ENCODE measurements at regions not wholly inside any gene's neighbourhood (a gene's known extent, or its start where the extent isn't known, plus 50 kb on each side); places are given as distances from the start of the nearest gene placed in this dataset.
"Not testable (repeated sequence)": the region's sequence is repeated elsewhere in the genome, so short reads cannot be mapped to it uniquely, and the experiment has no call there.

DNA sequence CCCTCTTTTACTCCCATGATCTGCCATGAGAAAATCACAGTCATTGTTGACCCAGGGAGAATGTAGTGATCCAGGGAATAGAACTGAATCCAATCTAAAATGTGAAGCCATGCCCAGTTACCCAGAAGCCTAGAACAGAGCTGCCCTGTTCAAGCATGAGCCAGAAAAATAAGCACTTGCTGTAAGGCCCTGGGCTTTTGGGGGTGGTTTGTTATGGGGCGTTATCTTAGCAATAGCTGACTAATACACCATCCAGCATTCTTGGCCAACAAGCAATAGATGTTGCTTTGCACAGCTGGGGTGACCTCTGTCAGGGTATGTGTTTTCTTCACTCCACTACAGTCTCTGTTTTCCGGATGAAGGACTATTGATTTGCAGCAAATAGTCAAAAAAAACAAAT, 120.4 kb downstream of the ZFP64 start:
- no peak overlapping the region for H3K4me3 ChIP-seq (ENCODE audit: low read depth, low read length)
- ChIA-PET POLR2A (interaction anchor here (0.6 kb wide), 1 partner anchor 150 kb away, joined by 4 read pairs; no protein-coding TSS in a partner anchor), CTCF (interaction anchor here (0.7 kb wide), 1 partner anchor 699 kb away, joined by 3 read pairs; no protein-coding TSS in a partner anchor)
- TF ChIP-seq, protein P1, sequence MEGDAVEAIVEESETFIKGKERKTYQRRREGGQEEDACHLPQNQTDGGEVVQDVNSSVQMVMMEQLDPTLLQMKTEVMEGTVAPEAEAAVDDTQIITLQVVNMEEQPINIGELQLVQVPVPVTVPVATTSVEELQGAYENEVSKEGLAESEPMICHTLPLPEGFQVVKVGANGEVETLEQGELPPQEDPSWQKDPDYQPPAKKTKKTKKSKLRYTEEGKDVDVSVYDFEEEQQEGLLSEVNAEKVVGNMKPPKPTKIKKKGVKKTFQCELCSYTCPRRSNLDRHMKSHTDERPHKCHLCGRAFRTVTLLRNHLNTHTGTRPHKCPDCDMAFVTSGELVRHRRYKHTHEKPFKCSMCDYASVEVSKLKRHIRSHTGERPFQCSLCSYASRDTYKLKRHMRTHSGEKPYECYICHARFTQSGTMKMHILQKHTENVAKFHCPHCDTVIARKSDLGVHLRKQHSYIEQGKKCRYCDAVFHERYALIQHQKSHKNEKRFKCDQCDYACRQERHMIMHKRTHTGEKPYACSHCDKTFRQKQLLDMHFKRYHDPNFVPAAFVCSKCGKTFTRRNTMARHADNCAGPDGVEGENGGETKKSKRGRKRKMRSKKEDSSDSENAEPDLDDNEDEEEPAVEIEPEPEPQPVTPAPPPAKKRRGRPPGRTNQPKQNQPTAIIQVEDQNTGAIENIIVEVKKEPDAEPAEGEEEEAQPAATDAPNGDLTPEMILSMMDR (IDR thresholded peaks at IDR 0.05; ENCODE audit: low read depth, low read length): no peak
- H3K27me3 ChIP-seq (ENCODE audit: control insufficient read depth, insufficient read depth, low read length): no peaks in the 10 kb centered on the region
- H3K27ac ChIP-seq (ENCODE audit: low read depth, low read length): no peak overlapping the region
- no peaks in the 10 kb centered on the region for H3K9me3 ChIP-seq (ENCODE audit: control insufficient read depth, insufficient read depth, low read length)
- DNase-seq (ENCODE audit: low read depth, low spot score): no peak

DNA sequence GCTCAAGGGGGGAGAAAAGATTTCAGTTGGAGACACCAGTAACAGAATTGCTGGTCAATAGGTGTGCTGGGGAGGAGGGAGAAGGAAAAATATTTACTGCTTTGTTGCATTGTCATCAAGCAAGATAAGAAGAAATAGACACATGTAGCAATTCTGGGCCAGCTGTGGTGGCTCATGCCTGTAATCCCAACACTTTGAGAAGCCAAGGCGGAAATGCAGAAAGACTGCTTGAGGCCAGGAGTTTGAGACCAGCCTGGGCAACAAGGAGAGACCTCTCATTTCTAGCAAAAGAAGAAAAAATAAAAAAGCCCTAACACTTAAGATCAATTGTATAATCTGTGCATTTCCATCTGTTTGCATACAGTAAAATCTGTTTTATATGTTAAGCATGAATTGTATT, 126.6 kb downstream of the ZFP64 start:
- Histone ChIP-seq H3K9me3 (ENCODE audit: control insufficient read depth, insufficient read depth, low read length) (no peaks in the 10 kb centered on the region), H3K27me3 (ENCODE audit: control insufficient read depth, insufficient read depth, low read length) (no peaks in the 10 kb centered on the region), H3K27ac (ENCODE audit: low read depth, low read length) (no peak overlapping the region), H3K4me3 (ENCODE audit: low read depth, low read length) (no peak overlapping the region)
- CTCF ChIA-PET: interaction anchor here (0.7 kb wide), 1 partner anchor 18 kb away, joined by 3 read pairs; no protein-coding TSS in a partner anchor
- DNase-seq (ENCODE audit: low read depth, low spot score): no peak
- TF ChIP-seq, protein P1 (IDR thresholded peaks at IDR 0.05; ENCODE audit: low read depth, low read length): no peak
- POLR2A ChIA-PET: no interaction called here

DNA sequence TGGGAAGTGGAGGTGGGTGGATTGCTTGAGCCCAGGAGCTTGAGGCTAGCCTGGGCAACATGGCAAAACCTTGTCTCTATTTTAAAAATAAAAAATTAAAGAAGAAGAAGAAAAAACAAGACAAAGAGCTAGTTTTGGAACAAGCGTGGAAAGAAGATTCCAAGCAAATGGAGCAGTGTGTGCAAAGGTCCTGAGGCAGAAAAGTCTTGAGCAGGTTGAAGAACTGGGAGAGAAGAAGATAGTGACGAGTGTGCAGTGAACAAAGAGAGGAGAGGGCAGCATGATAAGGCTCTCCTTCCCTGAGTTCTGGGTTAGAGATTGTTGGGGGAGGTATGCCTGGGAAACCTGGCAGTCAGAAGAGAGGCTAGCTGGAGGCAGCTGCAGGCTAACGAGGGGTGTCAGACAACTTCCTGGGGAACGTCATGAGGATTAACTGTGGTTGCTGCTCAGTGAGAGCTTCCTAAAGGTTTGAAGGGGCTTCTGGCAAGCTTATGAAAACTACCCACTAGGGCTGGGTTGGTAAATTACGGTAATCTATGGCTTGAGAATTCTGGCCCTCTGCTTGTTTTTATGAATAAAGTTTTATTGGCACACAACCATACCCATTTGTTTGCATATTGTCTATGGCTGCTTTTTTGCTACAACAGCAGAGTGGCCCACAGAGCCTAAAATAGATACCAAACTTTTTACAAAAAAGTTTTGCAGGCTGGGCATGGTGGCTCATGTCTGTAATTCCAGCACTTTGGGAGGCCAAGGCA, 128.9 kb downstream of the ZFP64 start:
- Histone ChIP-seq H3K27me3 (ENCODE audit: control insufficient read depth, insufficient read depth, low read length) (no peaks in the 10 kb centered on the region), H3K4me3 (ENCODE audit: low read depth, low read length) (no peak overlapping the region), H3K27ac (ENCODE audit: low read depth, low read length) (no peak overlapping the region), H3K9me3 (ENCODE audit: control insufficient read depth, insufficient read depth, low read length) (peaks cover 5% of the 10 kb centered on the region)
- POLR2A ChIA-PET: no interaction called here
- no peak for DNase-seq (ENCODE audit: low read depth, low spot score)
- TF ChIP-seq, protein P1 (IDR thresholded peaks at IDR 0.05; ENCODE audit: low read depth, low read length): no peak
- CTCF ChIA-PET: interaction anchor here (2.2 kb wide), 1 partner anchor 263 kb away, joined by 8 read pairs; no protein-coding TSS in a partner anchor

DNA sequence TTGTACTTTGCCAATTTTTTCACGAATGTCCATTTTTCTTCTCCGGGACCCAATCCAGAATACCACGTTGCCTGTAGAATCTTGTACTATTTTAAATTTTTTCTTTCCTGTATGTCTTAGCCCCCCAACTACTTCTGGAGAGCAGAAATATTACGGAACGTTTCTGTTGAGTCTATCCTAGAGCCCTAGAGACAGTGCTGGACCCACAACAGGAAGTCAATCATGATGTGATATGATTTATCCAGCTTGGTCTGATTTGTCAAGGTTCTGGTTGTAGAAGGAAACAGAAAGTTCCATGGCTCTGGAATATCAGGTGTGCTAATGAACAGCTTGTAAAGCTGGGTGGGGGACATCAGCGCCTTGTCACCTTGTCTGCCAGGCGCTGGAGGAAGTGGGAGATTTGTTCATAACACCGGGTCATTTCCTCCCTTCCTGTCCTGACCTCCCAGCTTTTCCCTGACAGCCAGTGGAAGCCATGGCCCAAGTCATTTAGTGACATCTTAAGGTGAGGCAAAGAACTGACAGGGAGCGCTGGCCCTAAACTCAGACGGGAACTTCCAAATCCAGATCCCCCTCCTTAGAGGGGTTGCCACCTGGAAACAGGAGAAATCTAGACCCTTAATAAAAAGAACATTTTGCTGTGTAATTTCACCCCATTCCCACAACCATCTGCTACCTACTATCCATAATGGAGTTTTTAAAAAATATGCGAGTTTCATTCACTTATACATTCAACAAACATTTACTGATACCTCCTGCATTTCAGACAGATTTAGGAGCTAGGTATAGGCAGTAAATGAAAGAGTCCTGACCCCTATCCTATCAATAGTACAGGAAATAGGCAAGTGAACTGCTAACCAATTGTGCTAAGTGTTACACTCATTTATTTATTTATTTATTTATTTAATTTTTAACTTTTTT, 130.5 kb downstream of the ZFP64 start:
- DNase-seq (ENCODE audit: low read depth, low spot score): no peak
- no peaks in the 10 kb centered on the region for H3K27me3 ChIP-seq (ENCODE audit: control insufficient read depth, insufficient read depth, low read length)
- POLR2A ChIA-PET: no interaction called here
- no peak overlapping the region for H3K27ac ChIP-seq (ENCODE audit: low read depth, low read length)
- TF ChIP-seq, protein P1 (IDR thresholded peaks at IDR 0.05; ENCODE audit: low read depth, low read length): peak; percentile 33
- CTCF ChIA-PET: interaction anchor here (0.5 to 2.2 kb wide), 5 partner anchors 261 to 437 kb away, joined by 3 to 8 read pairs (median 3); no protein-coding TSS in a partner anchor
- H3K9me3 ChIP-seq (ENCODE audit: control insufficient read depth, insufficient read depth, low read length): peaks cover 13% of the 10 kb centered on the region
- H3K4me3 ChIP-seq (ENCODE audit: low read depth, low read length): no peak overlapping the region

DNA sequence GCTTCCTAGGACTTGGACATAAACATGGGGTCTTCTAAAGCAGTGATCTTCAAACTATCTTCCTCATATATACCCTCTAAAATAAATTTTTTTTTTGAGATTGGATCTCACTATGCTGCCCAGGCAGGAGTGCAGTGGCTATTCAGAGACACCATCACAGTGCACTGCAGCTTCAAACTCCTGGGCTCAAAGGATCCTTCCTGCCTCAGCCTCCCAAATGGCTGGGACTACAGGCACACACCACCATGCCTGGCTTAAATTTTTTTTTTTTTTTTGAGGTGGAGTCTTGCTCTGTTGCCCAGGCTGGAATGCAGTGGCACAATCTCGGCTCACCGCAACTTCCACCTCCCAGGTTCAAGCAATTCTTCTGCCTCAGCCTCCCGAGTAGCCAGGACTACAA, 134.4 kb downstream of the ZFP64 start:
- POLR2A ChIA-PET: interaction anchor here (0.9 kb wide), 1 partner anchor 47 kb away, joined by 3 read pairs; no protein-coding TSS in a partner anchor
- CTCF ChIA-PET: not testable (repeated sequence)

More for the DNA sequence above, 134.4 kb downstream of the ZFP64 start:
- DNase-seq (ENCODE audit: low read depth, low spot score); H3K27me3 ChIP-seq (ENCODE audit: control insufficient read depth, insufficient read depth, low read length); H3K27ac ChIP-seq (ENCODE audit: low read depth, low read length); H3K4me3 ChIP-seq (ENCODE audit: low read depth, low read length): not testable (repeated sequence)
- H3K9me3 ChIP-seq (ENCODE audit: control insufficient read depth, insufficient read depth, low read length): peaks cover 13% of the 10 kb centered on the region
